CD4-positive, CD25-positive, alpha-beta regulatory T cell (primary cell): ENCODE measurements at regions not wholly inside any gene's neighbourhood (a gene's known extent, or its start where the extent isn't known, plus 50 kb on each side); places are given as distances from the start of the nearest gene placed in this dataset.

Experiments
- ATAC-seq, 2 donors: fragments of 150-1000 bp; cut with Tn5 transposase; one replicate each; pipeline ENCODE4 v1.10.0; 2021; ENCODE audit warnings: low read depth in 2 of 2, moderate number of reproducible peaks in 2 of 2, moderate library complexity in 1 of 2
- DNase-seq, 3 donors: peaks; one replicate each; pipeline versions ENCODE4 v3.0.0 to v3.0.0-alpha.2; 2012 to 2022; ENCODE audit warnings: mixed read lengths in 1 of 3
- H3K27ac ChIP-seq: one replicate; pipeline ENCODE4 v1.7.0; 2013; ENCODE audit warnings: mild to moderate bottlenecking, low read length; ENCODE audit not compliant: insufficient read depth, poor library complexity, severe bottlenecking
- H3K27me3 ChIP-seq: one replicate; pipeline ENCODE4 v1.7.0; 2013; ENCODE audit warnings: low read length; ENCODE audit not compliant: control insufficient read depth, insufficient read depth
- H3K36me3 ChIP-seq: one replicate; pipeline ENCODE4 v1.7.0; 2013; ENCODE audit warnings: mild to moderate bottlenecking, low read length, moderate library complexity; ENCODE audit not compliant: control insufficient read depth, insufficient read depth
- H3K4me1 ChIP-seq: 2 replicates; pipeline ENCODE4 v1.7.0; 2013; ENCODE audit warnings: mild to moderate bottlenecking, low read length; ENCODE audit not compliant: insufficient read depth, control insufficient read depth, poor library complexity, severe bottlenecking
- H3K4me3 ChIP-seq: one replicate; pipeline ENCODE4 v1.7.0; 2013; ENCODE audit warnings: low read depth, mild to moderate bottlenecking, low read length, moderate library complexity
- H3K9me3 ChIP-seq, 2 experiments: 1 replicate in 1 of 2; 2 replicates in 1 of 2; pipeline ENCODE4 v1.7.0; 2013; ENCODE audit warnings: low read length in 2 of 2, mild to moderate bottlenecking in 1 of 2, moderate library complexity in 1 of 2; ENCODE audit not compliant: control insufficient read depth in 2 of 2
- H3K27ac Mint-ChIP-seq, 3 donors: one replicate each; pipeline ENCODE4 v1.8.0; 2020 to 2022; ENCODE audit warnings: mild to moderate bottlenecking in 3 of 3, mixed read lengths in 3 of 3, moderate library complexity in 2 of 3
- H3K27me3 Mint-ChIP-seq: one replicate; pipeline ENCODE4 v1.8.0; 2022; ENCODE audit warnings: mild to moderate bottlenecking, mixed read lengths
- H3K36me3 Mint-ChIP-seq: one replicate; pipeline ENCODE4 v1.8.0; 2020; ENCODE audit warnings: mixed read lengths
- H3K4me1 Mint-ChIP-seq, 4 donors: one replicate each; pipeline ENCODE4 v1.8.0; 2020 to 2022; ENCODE audit warnings: mixed read lengths in 4 of 4, mild to moderate bottlenecking in 1 of 4
- H3K4me3 Mint-ChIP-seq, 4 donors: one replicate each; pipeline ENCODE4 v1.8.0; 2020 to 2022; ENCODE audit warnings: mild to moderate bottlenecking in 4 of 4, mixed read lengths in 4 of 4, moderate library complexity in 3 of 4
- H3K9me3 Mint-ChIP-seq, 7 donors: one replicate each; pipeline ENCODE4 v1.8.0; 2020 to 2022; ENCODE audit warnings: mixed read lengths in 7 of 7, mild to moderate bottlenecking in 3 of 7, moderate library complexity in 2 of 7

- Mint-ChIP-seq H3K4me3 (no peak overlapping the region), H3K9me3 (peaks cover 0 to 3% (median 0%) of the 10 kb centered on the region in 7 donors), H3K36me3 (no peaks in the 10 kb centered on the region), H3K27me3 (no peaks in the 10 kb centered on the region), H3K27ac (no peak overlapping the region), H3K4me1 (no peaks in the 10 kb centered on the region)
- Histone ChIP-seq H3K27ac (no peak overlapping the region), H3K9me3 (no peaks in the 10 kb centered on the region), H3K4me3 (no peak overlapping the region), H3K27me3 (no peaks in the 10 kb centered on the region), H3K4me1 (no peaks in the 10 kb centered on the region), H3K36me3 (no peaks in the 10 kb centered on the region)
- DNase-seq (no peak), ATAC-seq (no peak)
Observed at GRCh38 chr12:98244136-98244535, 271.3 kb upstream of the TMPO start.

GRCh38 chr12:98253207-98254037 is 262.0 kb upstream of the TMPO start:
- Mint-ChIP-seq H3K27me3 (peaks cover 4% of the 10 kb centered on the region), H3K27ac (no peak overlapping the region), H3K4me3 (no peak overlapping the region), H3K9me3 (peaks cover 0 to 3% (median 0%) of the 10 kb centered on the region in 7 donors), H3K36me3 (no peaks in the 10 kb centered on the region), H3K4me1 (no peaks in the 10 kb centered on the region)
- Histone ChIP-seq H3K4me1 (no peaks in the 10 kb centered on the region), H3K27ac (no peak overlapping the region), H3K36me3 (no peaks in the 10 kb centered on the region), H3K27me3 (no peaks in the 10 kb centered on the region), H3K9me3 (no peaks in the 10 kb centered on the region), H3K4me3 (no peak overlapping the region)
- ATAC-seq (no peak), DNase-seq (no peak)

- peaks cover 0 to 3% (median 0%) of the 10 kb centered on the region in 7 donors for H3K9me3 Mint-ChIP-seq
- no peak overlapping the region for H3K4me3 Mint-ChIP-seq
- Histone ChIP-seq H3K9me3 (no peaks in the 10 kb centered on the region), H3K4me1 (no peaks in the 10 kb centered on the region), H3K36me3 (no peaks in the 10 kb centered on the region), H3K4me3 (no peak overlapping the region), H3K27ac (no peak overlapping the region), H3K27me3 (peaks cover 2% of the 10 kb centered on the region)
- no peaks in the 10 kb centered on the region for H3K36me3 Mint-ChIP-seq
- DNase-seq (no peak), ATAC-seq (no peak)
- H3K4me1 Mint-ChIP-seq, result no peaks in the 10 kb centered on the region
- no peak overlapping the region for H3K27ac Mint-ChIP-seq
- peaks cover 8% of the 10 kb centered on the region for H3K27me3 Mint-ChIP-seq
Observed at GRCh38 chr12:98256830-98257229, 258.6 kb upstream of the TMPO start.

GRCh38 chr12:98259693-98260092 is 255.7 kb upstream of the TMPO start:
- ATAC-seq, result no peak
- Mint-ChIP-seq H3K36me3 (no peaks in the 10 kb centered on the region), H3K27ac (no peak overlapping the region), H3K4me1 (no peaks in the 10 kb centered on the region), H3K4me3 (no peak overlapping the region), H3K27me3 (peaks cover 13% of the 10 kb centered on the region), H3K9me3 (peaks cover 0 to 5% (median 0%) of the 10 kb centered on the region in 7 donors)
- no peak for DNase-seq
- Histone ChIP-seq H3K4me3 (no peak overlapping the region), H3K36me3 (no peaks in the 10 kb centered on the region), H3K27ac (no peak overlapping the region), H3K4me1 (no peaks in the 10 kb centered on the region), H3K27me3 (peaks cover 2% of the 10 kb centered on the region), H3K9me3 (no peaks in the 10 kb centered on the region)

- peaks cover 13% of the 10 kb centered on the region for H3K27me3 Mint-ChIP-seq
Observed at GRCh38 chr12:98260276-98260675, 255.1 kb upstream of the TMPO start.

GRCh38 chr12:98262902-98263301 is 252.5 kb upstream of the TMPO start:
- Mint-ChIP-seq H3K27ac (no peak overlapping the region), H3K27me3 (peaks cover 17% of the 10 kb centered on the region), H3K4me1 (no peaks in the 10 kb centered on the region), H3K36me3 (no peaks in the 10 kb centered on the region), H3K4me3 (no peak overlapping the region), H3K9me3 (peaks cover 0 to 11% (median 4%) of the 10 kb centered on the region in 7 donors)
- DNase-seq (no peak), ATAC-seq (no peak)
- Histone ChIP-seq H3K27me3 (peaks cover 2% of the 10 kb centered on the region), H3K4me1 (no peaks in the 10 kb centered on the region), H3K4me3 (no peak overlapping the region), H3K27ac (no peak overlapping the region), H3K36me3 (no peaks in the 10 kb centered on the region), H3K9me3 (no peaks in the 10 kb centered on the region)

More at GRCh38 chr12:98260276-98260675, 255.1 kb upstream of the TMPO start:
- ATAC-seq (no peak), DNase-seq (no peak)
- no peaks in the 10 kb centered on the region for H3K36me3 ChIP-seq
- H3K4me1 ChIP-seq, result no peaks in the 10 kb centered on the region
- peaks cover 0 to 4% (median 0%) of the 10 kb centered on the region in 7 donors for H3K9me3 Mint-ChIP-seq
- no peaks in the 10 kb centered on the region for H3K36me3 Mint-ChIP-seq
- no peaks in the 10 kb centered on the region for H3K4me1 Mint-ChIP-seq
- peaks cover 2% of the 10 kb centered on the region for H3K27me3 ChIP-seq
- H3K4me3 Mint-ChIP-seq, result no peak overlapping the region
- H3K27ac Mint-ChIP-seq, result no peak overlapping the region
- H3K4me3 ChIP-seq, result no peak overlapping the region
- no peak overlapping the region for H3K27ac ChIP-seq
- no peaks in the 10 kb centered on the region for H3K9me3 ChIP-seq

GRCh38 chr12:98274430-98275130 is 240.8 kb upstream of the TMPO start:
- H3K4me3 ChIP-seq, result no peak overlapping the region
- no peaks in the 10 kb centered on the region for H3K36me3 ChIP-seq
- H3K27ac Mint-ChIP-seq, result no peak overlapping the region
- H3K4me1 Mint-ChIP-seq, result no peaks in the 10 kb centered on the region
- no peak for ATAC-seq
- no peak for DNase-seq
- H3K9me3 Mint-ChIP-seq, result peaks cover 0 to 7% (median 2%) of the 10 kb centered on the region in 7 donors
- H3K27me3 Mint-ChIP-seq, result peaks cover 5% of the 10 kb centered on the region
- no peaks in the 10 kb centered on the region for H3K27me3 ChIP-seq
- no peaks in the 10 kb centered on the region for H3K4me1 ChIP-seq
- H3K9me3 ChIP-seq, result no peaks in the 10 kb centered on the region
- H3K27ac ChIP-seq, result no peak overlapping the region
- H3K4me3 Mint-ChIP-seq, result no peak overlapping the region
- no peaks in the 10 kb centered on the region for H3K36me3 Mint-ChIP-seq
